BE2C (cell line): ENCODE measurements at regions not wholly inside any gene's neighbourhood (a gene's known extent, or its start where the extent isn't known, plus 50 kb on each side); places are given as distances from the start of the nearest gene placed in this dataset.

Experiments
- DNase-seq: peaks from one replicate; pipeline ENCODE4 v3.0.0-alpha.2; 2020
- H3K27me3 ChIP-seq: fragments of 250-450 bp; sonication (Bioruptor Pico); 2 replicates; pipeline ENCODE4 v1.5.1; 2020; ENCODE audit warnings: mild to moderate bottlenecking
- H3K36me3 ChIP-seq: fragments of 250-450 bp; sonication (Bioruptor Pico); 2 replicates; pipeline ENCODE4 v1.5.1; 2020; ENCODE audit warnings: mild to moderate bottlenecking
- H3K4me1 ChIP-seq: fragments of 250-450 bp; sonication (Bioruptor Pico); 2 replicates; pipeline ENCODE4 v1.5.1; 2020
- H3K4me3 ChIP-seq: 2 replicates; pipeline ENCODE4 v1.5.1; 2011; ENCODE audit warnings: low read depth, low read length
- H3K9me3 ChIP-seq: fragments of 250-450 bp; sonication (Bioruptor Pico); 2 replicates; pipeline ENCODE4 v1.5.1; 2020
- CTCF ChIP-seq: IDR thresholded peaks from 2 replicates; pipeline ENCODE4 v1.5.1; 2012; ENCODE audit warnings: mild to moderate bottlenecking, low read depth, low read length

GRCh38 chr18:41756141-41756540 is 198.9 kb upstream of the PIK3C3 start:
- no peak for DNase-seq
- no peaks in the 10 kb centered on the region for H3K27me3 ChIP-seq
- no peaks in the 10 kb centered on the region for H3K9me3 ChIP-seq
- H3K4me3 ChIP-seq, result no peak overlapping the region
- H3K36me3 ChIP-seq, result no peaks in the 10 kb centered on the region
- TF ChIP-seq CTCF, result no peak
- H3K4me1 ChIP-seq, result no peaks in the 10 kb centered on the region

GRCh38 chr18:41754332-41754731 is 200.7 kb upstream of the PIK3C3 start:
- no peak for TF ChIP-seq CTCF
- no peaks in the 10 kb centered on the region for H3K4me1 ChIP-seq
- no peaks in the 10 kb centered on the region for H3K9me3 ChIP-seq
- no peak for DNase-seq
- no peaks in the 10 kb centered on the region for H3K27me3 ChIP-seq
- H3K4me3 ChIP-seq, result no peak overlapping the region
- H3K36me3 ChIP-seq, result no peaks in the 10 kb centered on the region

- Histone ChIP-seq H3K4me3 (no peak overlapping the region), H3K9me3 (no peaks in the 10 kb centered on the region), H3K36me3 (no peaks in the 10 kb centered on the region), H3K4me1 (no peaks in the 10 kb centered on the region), H3K27me3 (no peaks in the 10 kb centered on the region)
- TF ChIP-seq CTCF, result no peak
- no peak for DNase-seq
These were observed 201.2 kb upstream of the PIK3C3 start for GRCh38 chr18:41753826-41754225.

GRCh38 chr18:41752826-41753225 is 202.2 kb upstream of the PIK3C3 start:
- DNase-seq, result no peak
- no peak for TF ChIP-seq CTCF
- Histone ChIP-seq H3K27me3 (no peaks in the 10 kb centered on the region), H3K36me3 (no peaks in the 10 kb centered on the region), H3K9me3 (no peaks in the 10 kb centered on the region), H3K4me1 (no peaks in the 10 kb centered on the region), H3K4me3 (no peak overlapping the region)

- Histone ChIP-seq H3K9me3 (no peaks in the 10 kb centered on the region), H3K4me3 (no peak overlapping the region), H3K36me3 (no peaks in the 10 kb centered on the region), H3K27me3 (no peaks in the 10 kb centered on the region), H3K4me1 (no peaks in the 10 kb centered on the region)
- TF ChIP-seq CTCF, result no peak
- DNase-seq, result no peak
These were observed 203.4 kb upstream of the PIK3C3 start for GRCh38 chr18:41751652-41752051.

GRCh38 chr18:41751161-41751560 is 203.9 kb upstream of the PIK3C3 start:
- TF ChIP-seq CTCF, result no peak
- no peaks in the 10 kb centered on the region for H3K27me3 ChIP-seq
- H3K4me3 ChIP-seq, result no peak overlapping the region
- no peak for DNase-seq
- H3K9me3 ChIP-seq, result no peaks in the 10 kb centered on the region
- H3K4me1 ChIP-seq, result no peaks in the 10 kb centered on the region
- H3K36me3 ChIP-seq, result no peaks in the 10 kb centered on the region
